ENCODE measurements at regions not wholly inside any gene's neighbourhood (a gene's known extent, or its start where the extent isn't known, plus 50 kb on each side); places are given as distances from the start of the nearest gene placed in this dataset.

DNA sequence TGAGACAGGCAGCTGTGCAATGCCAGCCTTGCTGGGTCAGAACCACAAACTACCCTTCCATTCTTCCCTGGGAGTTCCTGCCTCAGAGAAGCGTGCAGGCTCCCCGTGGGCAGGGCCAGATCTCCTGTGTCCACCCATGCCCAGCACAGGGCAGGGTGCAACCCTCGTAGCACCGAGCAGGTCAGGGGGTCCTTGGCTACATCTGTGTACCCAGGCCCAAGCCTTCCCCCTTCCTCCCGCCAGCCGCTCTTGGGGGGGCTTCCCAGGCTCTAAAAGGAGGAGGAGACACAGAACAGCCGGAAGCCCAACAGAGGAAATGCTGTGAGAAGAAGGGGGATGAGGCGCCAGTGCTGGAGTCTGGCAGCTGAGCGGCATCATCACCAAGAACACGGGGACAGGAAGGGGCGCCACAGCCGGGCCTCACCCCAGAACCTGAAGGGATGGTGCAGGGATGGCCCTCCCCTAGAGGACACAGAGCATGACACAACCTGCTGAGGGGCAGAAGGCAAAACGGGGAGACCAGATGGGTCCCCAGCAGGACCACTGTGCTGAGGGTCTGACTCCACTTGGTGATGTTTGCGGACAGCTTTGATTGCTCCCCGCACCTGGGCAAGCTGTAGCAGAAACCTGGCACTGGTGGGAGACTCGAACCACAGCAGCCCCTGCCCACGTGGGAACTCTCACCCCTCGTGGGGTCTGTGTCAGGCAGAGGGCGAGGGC, 233.2 kb downstream of the NPHP4 start:
- 83 to 87% methylated on average over 13 to 19 of the region's 19 CpGs for WGBS, 2 donors
- Histone ChIP-seq H3K27ac (no peak overlapping the region), H3K27me3 (no peaks in the 10 kb centered on the region), H3K4me3 (no peak overlapping the region), H3K36me3 (ENCODE audit: low read depth, missing control alignments) (no peaks in the 10 kb centered on the region), H3K9me3 (no peaks in the 10 kb centered on the region), H3K4me1 (no peaks in the 10 kb centered on the region)
- intact Hi-C loops (cut with DNase I; ENCODE audit: low total_unique reads) = loop anchor here (10.0 kb wide), 1 partner anchor 244 kb away; no protein-coding TSS in a partner anchor
- TF ChIP-seq POLR2A (IDR thresholded peaks at IDR 0.05) (no peak), CTCF (IDR thresholded peaks at IDR 0.05) (no peak)
- DNase-seq = no peak

GRCh38 chr1:5758000-5758858, 234.0 kb downstream of the NPHP4 start:
- H3K4me3 ChIP-seq = no peak overlapping the region
- H3K36me3 ChIP-seq (ENCODE audit: low read depth, missing control alignments) = no peaks in the 10 kb centered on the region
- H3K27me3 ChIP-seq = no peaks in the 10 kb centered on the region
- H3K9me3 ChIP-seq = no peaks in the 10 kb centered on the region
- intact Hi-C loops (cut with DNase I; ENCODE audit: low total_unique reads) = loop anchor here (10.0 kb wide), 1 partner anchor 243 kb away; no protein-coding TSS in a partner anchor
- WGBS, 2 donors = 81 to 87% methylated on average over 9 to 18 of the region's 18 CpGs
- H3K4me1 ChIP-seq = no peaks in the 10 kb centered on the region
- TF ChIP-seq POLR2A (IDR thresholded peaks at IDR 0.05) (no peak), CTCF (IDR thresholded peaks at IDR 0.05) (no peak)
- no peak for DNase-seq
- H3K27ac ChIP-seq = no peak overlapping the region

- Histone ChIP-seq H3K4me3 (no peak overlapping the region), H3K36me3 (ENCODE audit: low read depth, missing control alignments) (no peaks in the 10 kb centered on the region), H3K9me3 (no peaks in the 10 kb centered on the region), H3K27me3 (no peaks in the 10 kb centered on the region), H3K4me1 (no peaks in the 10 kb centered on the region), H3K27ac (no peak overlapping the region)
- 90 to 91% methylated on average over 16 to 18 of the region's 18 CpGs for WGBS, 2 donors
- no peak for DNase-seq
- no peak for TF ChIP-seq POLR2A (IDR thresholded peaks at IDR 0.05)
- no peak for TF ChIP-seq CTCF (IDR thresholded peaks at IDR 0.05)
- intact Hi-C loops (cut with DNase I; ENCODE audit: low total_unique reads) = loop anchor here (10.0 kb wide), 1 partner anchor 242 kb away; no protein-coding TSS in a partner anchor
These were observed 234.9 kb downstream of the NPHP4 start for GRCh38 chr1:5757187-5757805.

GRCh38 chr1:5756434-5757186, 235.6 kb downstream of the NPHP4 start:
- WGBS, 2 donors = 91 to 94% methylated on average over 16 to 21 of the region's 21 CpGs
- Histone ChIP-seq H3K27me3 (no peaks in the 10 kb centered on the region), H3K4me1 (no peaks in the 10 kb centered on the region), H3K4me3 (no peak overlapping the region), H3K36me3 (ENCODE audit: low read depth, missing control alignments) (no peaks in the 10 kb centered on the region), H3K9me3 (no peaks in the 10 kb centered on the region), H3K27ac (no peak overlapping the region)
- DNase-seq = no peak
- intact Hi-C loops (cut with DNase I; ENCODE audit: low total_unique reads) = loop anchor here (10.0 kb wide), 1 partner anchor 242 kb away; no protein-coding TSS in a partner anchor
- TF ChIP-seq POLR2A (IDR thresholded peaks at IDR 0.05) = no peak
- no peak for TF ChIP-seq CTCF (IDR thresholded peaks at IDR 0.05)
